ENCODE measurements at regions not wholly inside any gene's neighbourhood (a gene's known extent, or its start where the extent isn't known, plus 50 kb on each side); places are given as distances from the start of the nearest gene placed in this dataset.

DNA sequence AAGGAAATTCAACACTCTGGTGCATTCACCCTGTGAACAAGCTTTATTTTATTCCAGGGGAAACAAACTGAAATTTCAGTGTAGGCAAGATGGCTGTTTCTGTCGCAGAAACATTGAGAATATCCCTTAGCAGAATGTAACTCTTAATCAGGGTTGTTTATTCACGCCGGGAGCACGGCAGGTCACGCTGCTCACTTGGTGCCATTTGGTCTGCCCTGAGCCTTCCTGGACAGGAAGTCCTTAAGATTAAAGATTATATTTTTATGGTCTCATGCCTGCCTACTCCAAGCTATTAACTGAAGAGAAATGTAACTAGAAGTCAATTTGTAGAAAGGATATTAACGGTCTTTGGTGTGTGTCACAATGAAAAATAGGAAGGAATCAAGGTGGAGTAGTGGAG, 185.3 kb upstream of the ARGLU1 start:
- DNase-seq, result no peak

DNA sequence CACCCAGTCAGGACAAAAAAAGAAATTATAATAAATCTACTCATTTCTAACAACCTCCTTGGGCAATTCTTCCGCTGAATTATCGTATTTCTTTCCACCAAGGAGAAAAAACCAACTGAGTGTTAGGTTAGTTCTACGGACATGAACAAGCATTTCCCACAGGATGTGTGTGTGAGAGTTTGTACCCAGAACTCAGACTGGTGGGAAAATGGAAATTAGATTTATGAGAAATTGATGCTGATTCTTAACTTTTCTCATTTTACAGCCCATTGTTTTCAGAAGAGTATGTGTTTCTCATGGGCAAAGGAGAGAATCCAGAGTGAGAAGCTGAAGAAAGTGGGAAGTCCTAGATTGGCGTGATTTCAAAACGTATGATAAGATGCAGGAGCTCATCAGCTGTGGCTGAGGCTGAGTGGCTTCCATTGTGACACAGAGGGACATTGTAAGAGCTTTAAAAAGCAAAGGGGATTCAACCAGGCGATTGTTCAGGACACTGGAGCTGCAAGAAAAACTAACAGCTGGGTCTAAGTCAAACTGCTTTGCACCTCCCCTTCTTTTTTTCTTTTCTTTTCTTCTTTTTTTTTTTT, 184.7 kb upstream of the ARGLU1 start:
- DNase-seq, result no peak

DNA sequence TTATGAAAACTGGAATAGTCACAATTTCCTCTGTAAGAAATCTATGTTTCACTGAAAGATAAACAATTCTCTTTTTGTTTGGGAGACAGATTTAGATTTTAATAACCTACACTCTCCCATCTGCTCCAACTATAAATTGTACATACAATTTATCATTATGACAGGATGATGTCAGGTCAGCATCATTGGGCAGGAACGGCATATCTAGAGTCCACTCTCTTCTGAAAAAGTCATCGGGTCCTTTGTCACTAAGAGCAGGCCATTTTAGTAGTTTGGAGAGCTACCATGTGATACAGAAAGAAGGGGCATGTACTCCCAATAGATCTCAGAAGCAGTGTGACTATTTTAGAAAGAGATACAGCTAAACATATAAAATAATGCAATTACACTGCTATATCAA, 180.8 kb upstream of the ARGLU1 start:
- no peak for DNase-seq

GRCh38 chr13:106744516-106744915, 176.6 kb upstream of the ARGLU1 start:
- no peak for DNase-seq

GRCh38 chr13:106738186-106738678, 170.3 kb upstream of the ARGLU1 start:
- no peak for DNase-seq

GRCh38 chr13:106736941-106737340, 169.0 kb upstream of the ARGLU1 start:
- no peak for DNase-seq

- no peak for DNase-seq
Observed at GRCh38 chr13:106734198-106734597, 166.3 kb upstream of the ARGLU1 start.

DNA sequence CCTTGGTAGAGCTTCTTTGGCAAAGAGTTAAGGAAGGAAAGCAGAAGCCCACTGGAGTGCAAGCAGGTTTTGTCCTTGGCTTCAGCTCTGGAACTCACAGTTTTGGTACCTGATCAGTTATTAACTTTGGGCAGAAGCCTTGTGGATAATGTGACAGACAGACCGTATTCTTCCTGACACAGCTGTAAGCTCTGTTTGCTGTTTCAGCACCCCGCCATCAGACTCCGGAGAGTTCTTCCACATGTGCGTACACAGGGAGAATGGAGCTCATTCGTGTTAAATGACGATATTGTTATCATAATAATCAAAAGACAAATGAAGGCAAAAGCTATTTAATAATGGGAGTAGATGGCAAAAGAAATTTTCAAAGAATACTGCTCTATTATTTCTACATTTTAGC, 155.1 kb upstream of the ARGLU1 start:
- no peak for DNase-seq

- DNase-seq, result no peak
Observed at GRCh38 chr13:106722620-106723019, 154.7 kb upstream of the ARGLU1 start.

DNA sequence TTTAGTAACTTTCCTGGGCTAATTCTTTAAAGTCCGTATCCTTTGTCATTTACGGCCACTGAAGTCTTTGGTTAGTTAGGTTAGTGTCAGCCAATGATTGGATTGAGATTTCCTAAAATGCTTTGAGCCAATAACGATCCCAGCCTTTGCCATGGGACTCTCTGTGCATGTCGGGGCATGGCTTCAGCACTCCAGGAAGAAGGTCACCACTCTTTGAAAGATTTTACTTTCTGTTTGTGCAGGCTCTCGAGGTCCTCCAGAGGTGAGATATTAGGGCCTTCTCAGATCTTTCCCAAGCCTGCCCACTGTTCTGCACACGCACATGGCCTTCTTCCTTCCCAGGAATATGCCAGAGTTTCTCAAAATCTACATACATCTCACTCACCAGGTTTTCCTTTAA, 153.7 kb upstream of the ARGLU1 start:
- no peak for DNase-seq

DNA sequence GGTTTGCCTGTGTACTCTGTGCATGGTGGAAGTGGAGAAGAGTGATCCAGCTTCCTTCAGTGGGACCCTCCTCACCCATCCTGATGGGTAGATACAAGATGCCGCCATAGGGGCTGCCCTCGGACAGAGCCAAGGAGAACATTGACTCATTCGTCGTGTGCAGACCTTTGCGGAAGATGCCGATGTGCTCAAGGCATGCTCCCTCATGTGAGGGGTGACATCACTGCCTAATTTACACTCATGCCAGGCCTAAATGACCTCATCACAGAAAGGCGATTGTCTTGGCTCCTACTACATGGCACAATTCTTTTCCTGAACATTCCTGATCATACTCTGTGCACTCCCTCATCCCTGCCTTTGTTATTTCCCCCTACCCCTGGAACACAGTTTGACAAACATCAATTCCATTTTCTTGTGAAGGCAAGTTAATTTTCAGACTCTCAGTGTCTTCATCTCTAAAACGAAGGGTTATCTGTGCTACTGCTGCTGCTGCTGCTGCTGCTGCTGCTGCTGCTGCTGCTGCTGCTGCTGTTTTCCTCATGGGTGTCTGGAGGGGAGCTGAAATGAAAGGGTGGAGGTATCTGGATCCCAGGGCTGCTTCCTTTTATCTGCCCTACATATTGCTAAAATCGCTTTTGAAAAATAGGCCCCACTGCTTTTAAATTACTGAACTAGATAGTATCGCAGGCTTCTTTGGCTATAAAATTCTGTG, 146.5 kb upstream of the ARGLU1 start:
- DNase-seq, result no peak

DNA sequence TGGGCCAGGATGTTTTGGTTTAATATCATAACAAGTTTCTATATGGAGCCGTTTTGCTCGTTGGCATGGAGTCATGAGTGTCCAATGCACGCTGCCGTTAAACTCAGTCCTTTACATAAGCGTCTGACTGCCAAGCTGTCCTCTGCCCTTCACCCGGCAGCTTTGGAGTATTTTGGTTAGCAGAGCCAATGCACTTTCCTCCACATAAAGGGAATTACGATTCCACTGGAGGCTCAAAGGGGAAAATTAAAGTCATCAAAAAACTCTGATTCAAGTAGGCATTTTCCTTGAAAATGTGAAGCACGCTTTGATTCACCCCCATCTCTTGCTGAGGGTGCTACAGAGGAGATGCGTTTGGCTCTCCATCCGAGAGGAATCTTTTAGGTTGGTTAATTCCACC, 144.4 kb upstream of the ARGLU1 start:
- DNase-seq, result no peak

GRCh38 chr13:106710266-106710665, 142.3 kb upstream of the ARGLU1 start:
- no peak for DNase-seq

- DNase-seq, result no peak
Observed at GRCh38 chr13:106709522-106709921, 141.6 kb upstream of the ARGLU1 start.

DNA sequence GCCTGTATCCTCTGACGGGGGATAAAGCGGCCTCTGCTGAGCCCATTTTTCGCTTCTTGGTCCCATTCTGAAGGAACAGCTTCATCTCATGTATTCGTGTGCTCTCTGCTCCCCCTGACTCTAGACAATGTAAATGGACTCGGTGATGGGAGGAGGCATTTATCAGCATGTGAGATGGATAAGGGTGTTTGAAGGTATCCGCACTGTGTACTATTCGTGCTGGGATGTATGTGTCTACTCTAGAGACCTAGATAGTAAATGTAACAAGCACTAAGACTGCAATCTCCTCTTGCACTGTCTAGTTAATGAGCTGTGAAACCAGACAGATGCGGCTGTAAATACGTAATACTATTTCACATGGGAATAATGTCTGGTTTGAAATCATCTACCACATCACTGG, 134.6 kb upstream of the ARGLU1 start:
- DNase-seq, result no peak

GRCh38 chr13:106701771-106702341, 133.9 kb upstream of the ARGLU1 start:
- DNase-seq, result no peak

GRCh38 chr13:106700439-106700838, 132.5 kb upstream of the ARGLU1 start:
- no peak for DNase-seq

GRCh38 chr13:106700007-106700406, 132.1 kb upstream of the ARGLU1 start:
- DNase-seq, result no peak

DNA sequence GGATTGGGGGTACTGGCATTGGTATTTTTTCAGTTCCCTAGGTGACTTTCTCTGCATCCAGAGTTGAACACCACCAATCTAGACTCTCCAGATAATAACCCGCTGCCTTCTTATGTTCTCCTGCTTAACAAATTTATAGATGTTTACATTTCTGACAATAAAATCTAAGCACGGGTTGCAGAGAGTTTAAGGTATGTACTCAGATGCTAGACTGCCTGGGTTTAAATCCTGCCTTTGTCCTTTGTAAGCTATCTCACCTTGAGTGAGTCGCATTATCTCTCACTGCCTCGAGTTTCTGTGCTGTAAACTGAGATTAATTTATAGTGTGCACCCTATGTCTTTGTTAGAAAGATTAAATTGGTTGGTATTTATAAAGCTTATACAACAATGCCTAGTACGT, 131.4 kb upstream of the ARGLU1 start:
- no peak for DNase-seq

DNA sequence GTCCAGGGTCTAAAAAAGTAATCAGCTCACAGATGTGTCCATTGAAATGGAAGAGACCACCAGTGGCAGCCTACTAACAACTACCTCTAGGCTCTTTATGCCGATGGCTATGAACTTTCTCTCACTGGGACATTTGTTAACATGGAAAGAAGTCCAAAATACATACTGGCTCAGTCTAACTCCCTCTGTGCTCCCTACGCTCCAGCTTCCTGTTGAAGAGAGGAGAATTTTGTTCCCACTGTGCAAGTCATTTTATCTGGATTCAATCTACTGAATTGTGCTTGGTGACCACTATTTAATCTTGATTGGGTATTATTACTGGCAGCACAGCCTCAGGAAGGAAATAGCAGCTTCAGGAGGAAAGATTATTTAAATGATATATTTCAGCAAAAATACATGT, 128.8 kb upstream of the ARGLU1 start:
- no peak for DNase-seq

- DNase-seq, result no peak
Observed at GRCh38 chr13:106696140-106696539, 128.2 kb upstream of the ARGLU1 start.

GRCh38 chr13:106695139-106695538, 127.2 kb upstream of the ARGLU1 start:
- no peak for DNase-seq

DNA sequence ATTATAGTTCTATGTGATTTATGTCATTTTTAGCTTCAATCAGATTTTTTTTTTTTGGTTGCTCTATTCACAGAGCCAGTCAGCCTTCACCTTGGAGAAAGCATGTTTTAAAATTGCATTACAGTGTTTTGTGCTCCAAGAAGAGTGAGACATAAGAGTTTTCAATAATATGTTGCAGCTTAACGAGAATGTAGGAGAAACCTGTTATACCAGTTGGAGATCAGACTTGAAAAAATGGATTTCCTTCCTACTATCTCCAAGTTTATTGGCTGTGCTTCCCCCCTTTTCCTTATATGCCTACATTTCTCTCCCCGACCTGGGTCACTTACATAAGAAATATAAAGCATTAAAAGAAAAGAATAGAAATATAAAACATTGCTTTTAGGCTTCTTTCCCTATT, 123.9 kb upstream of the ARGLU1 start:
- DNase-seq, result no peak

- no peak for DNase-seq
Observed at GRCh38 chr13:106691341-106691740, 123.4 kb upstream of the ARGLU1 start.

DNA sequence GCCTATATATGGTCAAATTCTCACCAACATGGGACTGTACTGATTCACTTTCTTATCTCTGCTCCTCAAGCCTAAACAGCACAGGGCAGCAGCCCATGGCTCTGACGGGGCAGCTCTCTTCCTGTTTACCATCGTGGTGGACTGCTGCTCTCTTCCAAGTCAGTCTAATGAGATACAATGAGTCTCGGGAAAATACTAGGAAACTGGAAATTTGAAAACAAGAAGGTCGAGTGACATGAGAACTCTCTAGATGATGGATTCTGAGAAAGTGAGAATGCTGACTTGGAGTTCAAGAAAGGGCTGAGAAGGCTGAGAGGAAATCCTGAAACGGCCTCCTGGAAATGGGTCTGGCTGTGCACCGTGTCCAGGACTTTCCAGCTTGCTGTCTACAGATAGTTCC, 122.8 kb upstream of the ARGLU1 start:
- no peak for DNase-seq
